ENCODE measurements at regions not wholly inside any gene's neighbourhood (a gene's known extent, or its start where the extent isn't known, plus 50 kb on each side); places are given as distances from the start of the nearest gene placed in this dataset.
A peak's percentile ranks its signal among the peaks of the same experiment; 100 is the strongest.

GRCh38 chr6:142561511-142562265 lies 259.9 kb downstream of the ADGRG6 start:
- DNase-seq: no peak

- DNase-seq: no peak
These were observed 261.1 kb downstream of the ADGRG6 start for GRCh38 chr6:142562865-142563264.

GRCh38 chr6:142566628-142567396 lies 265.0 kb downstream of the ADGRG6 start:
- peak; percentile 63 to 69 for DNase-seq

- no peak for DNase-seq
These were observed 265.7 kb downstream of the ADGRG6 start for GRCh38 chr6:142567461-142567860.

- no peak for DNase-seq
These were observed 267.2 kb downstream of the ADGRG6 start for GRCh38 chr6:142568857-142569597.

- no peak for DNase-seq
These were observed 267.9 kb downstream of the ADGRG6 start for GRCh38 chr6:142569676-142570075.

GRCh38 chr6:142570221-142570671 lies 268.4 kb downstream of the ADGRG6 start:
- no peak for DNase-seq

GRCh38 chr6:142592876-142593275 lies 291.1 kb downstream of the ADGRG6 start:
- no peak for DNase-seq

GRCh38 chr6:142597836-142598235 lies 296.0 kb downstream of the ADGRG6 start:
- no peak for DNase-seq

- no peak for DNase-seq
These were observed 299.6 kb downstream of the ADGRG6 start for GRCh38 chr6:142601427-142601826.

- no peak for DNase-seq
These were observed 301.2 kb downstream of the ADGRG6 start for GRCh38 chr6:142602972-142603371.

- DNase-seq: peak; percentile 58 to 68
These were observed 304.2 kb downstream of the ADGRG6 start for GRCh38 chr6:142605922-142606485.

- no peak for DNase-seq
These were observed 311.1 kb downstream of the ADGRG6 start for GRCh38 chr6:142612956-142613355.

GRCh38 chr6:142613981-142614380 lies 312.2 kb downstream of the ADGRG6 start:
- DNase-seq: no peak

- no peak for DNase-seq
These were observed 315.4 kb downstream of the ADGRG6 start for GRCh38 chr6:142617158-142617557.

- DNase-seq: no peak
These were observed 320.0 kb downstream of the ADGRG6 start for GRCh38 chr6:142621822-142622221.

- no peak for DNase-seq
These were observed 319.8 kb downstream of the HIVEP2 start for GRCh38 chr6:142624978-142625715.

GRCh38 chr6:142627474-142627873 lies 317.5 kb downstream of the HIVEP2 start:
- DNase-seq: no peak

GRCh38 chr6:142631517-142632385 lies 313.2 kb downstream of the HIVEP2 start:
- no peak for DNase-seq

GRCh38 chr6:142633317-142633716 lies 311.7 kb downstream of the HIVEP2 start:
- no peak for DNase-seq

- no peak for DNase-seq
These were observed 309.8 kb downstream of the HIVEP2 start for GRCh38 chr6:142635130-142635529.

Measured in inflammatory macrophage (primary cell).